ENCODE measurements at regions not wholly inside any gene's neighbourhood (a gene's known extent, or its start where the extent isn't known, plus 50 kb on each side); places are given as distances from the start of the nearest gene placed in this dataset.

DNA sequence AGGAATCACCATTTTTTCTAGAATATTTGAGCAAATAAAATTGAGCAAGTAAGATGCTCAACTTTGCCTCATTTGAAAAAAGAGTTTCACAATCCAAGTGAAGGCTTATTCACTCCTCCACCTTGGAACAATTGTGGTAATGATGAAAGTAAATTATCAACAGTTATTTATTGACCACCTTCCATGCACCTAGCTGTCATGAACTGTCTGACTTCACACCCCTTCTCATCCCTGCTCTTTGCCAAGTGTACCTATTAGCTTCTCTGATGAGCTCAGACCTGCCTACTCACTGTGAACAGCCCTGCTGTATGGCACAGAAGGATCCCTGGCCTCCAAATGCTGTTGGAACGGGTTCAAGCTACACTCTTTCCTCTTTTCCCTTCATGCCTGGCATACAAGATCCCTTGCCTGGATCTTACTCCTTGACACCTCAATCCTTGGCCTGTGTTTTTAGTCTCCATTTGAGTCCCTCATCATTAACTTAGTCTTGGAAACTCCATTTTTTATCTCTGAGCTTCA is 99.0 kb upstream of the PREP start:
- TF ChIP-seq, protein P1, sequence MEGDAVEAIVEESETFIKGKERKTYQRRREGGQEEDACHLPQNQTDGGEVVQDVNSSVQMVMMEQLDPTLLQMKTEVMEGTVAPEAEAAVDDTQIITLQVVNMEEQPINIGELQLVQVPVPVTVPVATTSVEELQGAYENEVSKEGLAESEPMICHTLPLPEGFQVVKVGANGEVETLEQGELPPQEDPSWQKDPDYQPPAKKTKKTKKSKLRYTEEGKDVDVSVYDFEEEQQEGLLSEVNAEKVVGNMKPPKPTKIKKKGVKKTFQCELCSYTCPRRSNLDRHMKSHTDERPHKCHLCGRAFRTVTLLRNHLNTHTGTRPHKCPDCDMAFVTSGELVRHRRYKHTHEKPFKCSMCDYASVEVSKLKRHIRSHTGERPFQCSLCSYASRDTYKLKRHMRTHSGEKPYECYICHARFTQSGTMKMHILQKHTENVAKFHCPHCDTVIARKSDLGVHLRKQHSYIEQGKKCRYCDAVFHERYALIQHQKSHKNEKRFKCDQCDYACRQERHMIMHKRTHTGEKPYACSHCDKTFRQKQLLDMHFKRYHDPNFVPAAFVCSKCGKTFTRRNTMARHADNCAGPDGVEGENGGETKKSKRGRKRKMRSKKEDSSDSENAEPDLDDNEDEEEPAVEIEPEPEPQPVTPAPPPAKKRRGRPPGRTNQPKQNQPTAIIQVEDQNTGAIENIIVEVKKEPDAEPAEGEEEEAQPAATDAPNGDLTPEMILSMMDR (IDR thresholded peaks at IDR 0.05) = no peak
- no peak for TF ChIP-seq POLR2A (IDR thresholded peaks at IDR 0.05)
